HG02973 (cell line): ENCODE measurements at regions not wholly inside any gene's neighbourhood (a gene's known extent, or its start where the extent isn't known, plus 50 kb on each side); places are given as distances from the start of the nearest gene placed in this dataset.

ENCODE experiments used
- ATAC-seq: cut with Tn5 transposase; IDR thresholded peaks from one replicate; pipeline ENCODE4 v1.9.1; 2021; ENCODE audit warnings: moderate library complexity; ENCODE audit not compliant: unreplicated experiment

- no peak for ATAC-seq
These were observed 787.3 kb upstream of the RBFOX1 start for GRCh38 chr16:6545329-6545728.

GRCh38 chr16:6541267-6541666, 791.4 kb upstream of the RBFOX1 start:
- ATAC-seq: no peak

- no peak for ATAC-seq
These were observed 796.2 kb upstream of the RBFOX1 start for GRCh38 chr16:6536411-6536810.

- no peak for ATAC-seq
These were observed 801.6 kb upstream of the RBFOX1 start for GRCh38 chr16:6531067-6531466.

- no peak for ATAC-seq
These were observed 804.4 kb upstream of the RBFOX1 start for GRCh38 chr16:6528217-6528616.

- no peak for ATAC-seq
These were observed 805.0 kb upstream of the RBFOX1 start for GRCh38 chr16:6527646-6528045.

GRCh38 chr16:6524501-6524900, 808.1 kb upstream of the RBFOX1 start:
- no peak for ATAC-seq

GRCh38 chr16:6517020-6517720, 815.5 kb upstream of the RBFOX1 start:
- no peak for ATAC-seq

- ATAC-seq: no peak
These were observed 820.1 kb upstream of the RBFOX1 start for GRCh38 chr16:6512512-6512911.

GRCh38 chr16:6510261-6510660, 822.4 kb upstream of the RBFOX1 start:
- ATAC-seq: no peak

GRCh38 chr16:6499413-6499812, 833.2 kb upstream of the RBFOX1 start:
- no peak for ATAC-seq

GRCh38 chr16:6498858-6499257, 833.8 kb upstream of the RBFOX1 start:
- no peak for ATAC-seq

GRCh38 chr16:6496996-6497395, 835.6 kb upstream of the RBFOX1 start:
- no peak for ATAC-seq

- ATAC-seq: no peak
These were observed 837.0 kb upstream of the RBFOX1 start for GRCh38 chr16:6495486-6496210.

GRCh38 chr16:6494716-6495115, 837.9 kb upstream of the RBFOX1 start:
- no peak for ATAC-seq

GRCh38 chr16:6493555-6493954, 839.1 kb upstream of the RBFOX1 start:
- ATAC-seq: no peak

GRCh38 chr16:6492742-6493141, 839.9 kb upstream of the RBFOX1 start:
- no peak for ATAC-seq

- no peak for ATAC-seq
These were observed 847.7 kb upstream of the RBFOX1 start for GRCh38 chr16:6484935-6485334.

- no peak for ATAC-seq
These were observed 848.6 kb upstream of the RBFOX1 start for GRCh38 chr16:6484081-6484480.

- ATAC-seq: no peak
These were observed 849.1 kb upstream of the RBFOX1 start for GRCh38 chr16:6483469-6484033.

- no peak for ATAC-seq
These were observed 849.8 kb upstream of the RBFOX1 start for GRCh38 chr16:6482696-6483468.

GRCh38 chr16:6481894-6482293, 850.8 kb upstream of the RBFOX1 start:
- no peak for ATAC-seq
